Fibroblast of the aortic adventitia (primary cell): ENCODE measurements at regions not wholly inside any gene's neighbourhood (a gene's known extent, or its start where the extent isn't known, plus 50 kb on each side); places are given as distances from the start of the nearest gene placed in this dataset.

Experiments used
- DNase-seq: peaks from one replicate; pipeline ENCODE4 v3.0.0-alpha.2; 2010; ENCODE audit warnings: low read depth
- H3K4me3 ChIP-seq: 2 replicates; pipeline ENCODE4 v1.5.1; 2011; ENCODE audit warnings: low read depth, mild to moderate bottlenecking, control low read depth, low read length, moderate library complexity
- CTCF ChIP-seq: IDR thresholded peaks from 2 replicates; pipeline ENCODE4 v1.5.1; 2011; ENCODE audit warnings: mild to moderate bottlenecking, low read length, control low read depth, inconsistent platforms; ENCODE audit not compliant: insufficient read depth

GRCh38 chr5:82753374-82753773, 323.8 kb downstream of the TMEM167A start:
- no peak for DNase-seq
- no peak for TF ChIP-seq CTCF
- no peak overlapping the region for H3K4me3 ChIP-seq

- no peak for TF ChIP-seq CTCF
- DNase-seq, result peak; percentile 9
- no peak overlapping the region for H3K4me3 ChIP-seq
These were observed 327.8 kb downstream of the TMEM167A start for GRCh38 chr5:82749461-82749820.

- H3K4me3 ChIP-seq, result no peak overlapping the region
- no peak for TF ChIP-seq CTCF
- DNase-seq, result peak; percentile 2
These were observed 328.3 kb downstream of the TMEM167A start for GRCh38 chr5:82748688-82749460.

- no peak overlapping the region for H3K4me3 ChIP-seq
- TF ChIP-seq CTCF, result no peak
- DNase-seq, result no peak
These were observed 329.2 kb downstream of the TMEM167A start for GRCh38 chr5:82747986-82748385.

- H3K4me3 ChIP-seq, result no peak overlapping the region
- TF ChIP-seq CTCF, result no peak
- no peak for DNase-seq
These were observed 332.2 kb downstream of the TMEM167A start for GRCh38 chr5:82745016-82745415.

- DNase-seq, result no peak
- no peak overlapping the region for H3K4me3 ChIP-seq
- no peak for TF ChIP-seq CTCF
These were observed 338.4 kb downstream of the TMEM167A start for GRCh38 chr5:82738681-82739269.
